ENCODE measurements at regions not wholly inside any gene's neighbourhood (a gene's known extent, or its start where the extent isn't known, plus 50 kb on each side); places are given as distances from the start of the nearest gene placed in this dataset.

GRCh38 chr1:109821221-109821669, 57.5 kb upstream of the EPS8L3 start:
- TF ChIP-seq CTCF (conservative IDR thresholded peaks at IDR 0.05), result no peak
- TF ChIP-seq EZH2 (IDR thresholded peaks at IDR 0.05; ENCODE audit: low read depth), result no peak

Measured in PC-9 (cell line).